ENCODE measurements at regions not wholly inside any gene's neighbourhood (a gene's known extent, or its start where the extent isn't known, plus 50 kb on each side); places are given as distances from the start of the nearest gene placed in this dataset.

DNA sequence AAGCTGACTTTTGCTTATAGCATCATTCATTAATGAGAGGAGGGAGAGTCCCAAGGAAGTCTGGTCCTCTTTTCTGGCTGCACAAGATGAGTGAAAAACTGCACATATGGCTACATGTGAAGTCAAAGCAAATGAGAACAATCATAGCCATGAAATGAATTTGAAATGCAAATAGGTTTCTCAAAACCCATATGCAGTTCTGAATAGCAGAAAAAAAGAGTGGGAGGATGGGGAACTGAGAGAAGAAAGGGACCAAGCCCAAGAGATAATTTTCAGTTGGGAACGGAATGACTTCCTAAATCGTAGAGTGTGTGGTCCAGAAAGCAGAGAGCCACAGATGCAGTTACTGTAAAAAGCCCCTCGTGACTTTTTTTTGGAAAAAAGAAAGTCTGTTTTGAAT, 66.3 kb downstream of the GTPBP8 start:
- DNase-seq = no peak
- Histone ChIP-seq H3K9me3 (no peaks in the 10 kb centered on the region), H3K4me3 (no peak overlapping the region), H3K36me3 (no peaks in the 10 kb centered on the region), H3K27ac (no peak overlapping the region), H3K27me3 (no peaks in the 10 kb centered on the region), H3K4me1 (peaks cover 0 to 30% (median 20%) of the 10 kb centered on the region in 4 donors)
- WGBS, 2 donors = 70 to 76% methylated on average over 3 of the region's 3 CpGs
- TF ChIP-seq, protein P1, sequence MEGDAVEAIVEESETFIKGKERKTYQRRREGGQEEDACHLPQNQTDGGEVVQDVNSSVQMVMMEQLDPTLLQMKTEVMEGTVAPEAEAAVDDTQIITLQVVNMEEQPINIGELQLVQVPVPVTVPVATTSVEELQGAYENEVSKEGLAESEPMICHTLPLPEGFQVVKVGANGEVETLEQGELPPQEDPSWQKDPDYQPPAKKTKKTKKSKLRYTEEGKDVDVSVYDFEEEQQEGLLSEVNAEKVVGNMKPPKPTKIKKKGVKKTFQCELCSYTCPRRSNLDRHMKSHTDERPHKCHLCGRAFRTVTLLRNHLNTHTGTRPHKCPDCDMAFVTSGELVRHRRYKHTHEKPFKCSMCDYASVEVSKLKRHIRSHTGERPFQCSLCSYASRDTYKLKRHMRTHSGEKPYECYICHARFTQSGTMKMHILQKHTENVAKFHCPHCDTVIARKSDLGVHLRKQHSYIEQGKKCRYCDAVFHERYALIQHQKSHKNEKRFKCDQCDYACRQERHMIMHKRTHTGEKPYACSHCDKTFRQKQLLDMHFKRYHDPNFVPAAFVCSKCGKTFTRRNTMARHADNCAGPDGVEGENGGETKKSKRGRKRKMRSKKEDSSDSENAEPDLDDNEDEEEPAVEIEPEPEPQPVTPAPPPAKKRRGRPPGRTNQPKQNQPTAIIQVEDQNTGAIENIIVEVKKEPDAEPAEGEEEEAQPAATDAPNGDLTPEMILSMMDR (IDR thresholded peaks at IDR 0.05) = no peak
- TF ChIP-seq POLR2AphosphoS5 (IDR thresholded peaks at IDR 0.05) (no peak), EP300 (IDR thresholded peaks at IDR 0.05) (no peak), POLR2A (IDR thresholded peaks at IDR 0.05) (no peak)
- no peak for ATAC-seq (ENCODE audit: low FRiP score in 2 of 2)

DNA sequence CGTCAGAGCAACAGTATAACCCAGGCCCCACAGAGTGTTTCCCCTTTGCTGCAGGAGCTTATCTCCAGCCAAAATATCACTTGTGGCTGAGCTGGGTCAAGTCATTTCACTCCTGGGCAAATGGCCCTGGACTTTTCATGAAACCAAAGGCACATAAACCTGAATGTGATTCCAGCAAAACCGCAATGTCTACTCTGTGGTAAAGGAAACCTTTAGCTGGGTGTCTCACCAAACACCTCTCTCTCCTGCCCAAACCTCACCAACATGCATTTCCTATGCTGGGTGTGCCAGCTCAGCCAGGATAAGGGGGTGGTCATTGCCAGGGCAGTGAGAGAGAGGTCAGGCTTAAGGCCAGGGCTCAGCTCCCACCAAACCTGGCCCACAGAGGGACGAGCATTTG, 67.4 kb downstream of the GTPBP8 start:
- 91 to 95% methylated on average over 3 of the region's 3 CpGs for WGBS, 2 donors
- TF ChIP-seq POLR2A (IDR thresholded peaks at IDR 0.05) (no peak), EP300 (IDR thresholded peaks at IDR 0.05) (no peak), POLR2AphosphoS5 (IDR thresholded peaks at IDR 0.05) (no peak)
- TF ChIP-seq, protein P1 (IDR thresholded peaks at IDR 0.05) = no peak
- DNase-seq = no peak
- Histone ChIP-seq H3K4me3 (no peak overlapping the region), H3K4me1 (peaks cover 0 to 26% (median 15%) of the 10 kb centered on the region in 4 donors), H3K27me3 (no peaks in the 10 kb centered on the region), H3K9me3 (no peaks in the 10 kb centered on the region), H3K27ac (no peak overlapping the region), H3K36me3 (no peaks in the 10 kb centered on the region)
- ATAC-seq (ENCODE audit: low FRiP score in 2 of 2) = no peak

DNA sequence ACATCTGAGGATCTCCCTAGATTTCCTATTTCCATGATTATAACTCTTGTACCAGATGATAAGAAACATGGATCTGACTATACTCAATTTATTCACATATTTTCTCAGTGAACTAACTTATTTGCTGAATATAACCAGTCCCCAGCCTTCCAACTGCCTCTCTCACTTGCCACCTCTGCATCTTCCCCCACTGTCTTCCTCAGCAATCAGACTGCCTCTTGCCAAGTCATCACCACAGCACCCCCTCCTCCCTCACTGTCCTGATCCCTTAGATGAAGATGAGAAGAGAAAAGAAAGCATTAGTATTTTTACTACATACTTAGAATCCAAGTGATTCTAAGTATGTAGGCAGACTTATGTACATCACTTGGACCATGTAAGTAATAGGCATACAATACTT, 71.9 kb downstream of the GTPBP8 start:
- DNase-seq = no peak
- Histone ChIP-seq H3K36me3 (no peaks in the 10 kb centered on the region), H3K9me3 (no peaks in the 10 kb centered on the region), H3K4me1 (no peaks in the 10 kb centered on the region), H3K27me3 (no peaks in the 10 kb centered on the region), H3K27ac (no peak overlapping the region), H3K4me3 (no peak overlapping the region)
- TF ChIP-seq POLR2AphosphoS5 (IDR thresholded peaks at IDR 0.05) (no peak), POLR2A (IDR thresholded peaks at IDR 0.05) (no peak), EP300 (IDR thresholded peaks at IDR 0.05) (no peak)
- TF ChIP-seq, protein P1 (IDR thresholded peaks at IDR 0.05) = no peak
- no peak for ATAC-seq (ENCODE audit: low FRiP score in 2 of 2)

DNA sequence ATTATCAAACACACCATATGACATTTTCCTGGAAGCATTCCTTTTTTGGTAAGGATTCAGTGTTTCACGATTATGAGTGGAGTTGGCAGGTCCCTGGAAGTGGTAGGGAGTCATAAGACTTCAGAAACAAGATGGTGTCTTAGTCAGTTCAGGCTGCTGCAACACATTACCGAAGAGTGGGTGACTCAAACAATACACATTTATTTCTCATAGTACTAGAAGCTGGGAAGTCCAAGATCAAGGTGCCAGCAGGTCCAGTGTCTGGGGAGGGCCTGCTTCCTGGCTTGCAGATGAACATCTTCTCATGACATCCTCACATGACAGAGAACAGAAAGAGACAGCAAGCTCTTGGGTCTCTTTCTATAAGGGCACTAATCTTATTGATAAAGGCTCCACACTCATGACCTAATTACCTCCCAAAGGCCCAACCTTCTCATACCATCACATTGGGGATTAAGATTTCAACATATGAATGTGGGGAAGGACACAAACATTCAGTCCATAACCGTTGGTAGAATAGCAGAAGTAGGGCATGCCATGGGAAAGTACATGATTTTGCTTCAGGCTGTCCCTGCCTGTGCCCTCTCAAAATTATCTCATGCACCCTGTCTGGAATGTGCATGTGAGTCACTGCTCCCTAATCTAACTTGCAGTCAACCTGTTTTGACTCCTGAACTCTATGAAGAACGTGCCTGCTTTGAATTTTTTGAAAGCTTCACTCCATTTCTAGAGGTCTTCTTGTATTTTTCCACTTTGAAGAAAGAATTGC, 72.5 kb downstream of the GTPBP8 start:
- no peaks in the 10 kb centered on the region for H3K4me1 ChIP-seq
- no peak for DNase-seq
- H3K9me3 ChIP-seq = no peaks in the 10 kb centered on the region
- H3K4me3 ChIP-seq = no peak overlapping the region
- no peaks in the 10 kb centered on the region for H3K27me3 ChIP-seq
- TF ChIP-seq POLR2AphosphoS5 (IDR thresholded peaks at IDR 0.05) = no peak
- TF ChIP-seq EP300 (IDR thresholded peaks at IDR 0.05) = no peak
- no peak for TF ChIP-seq POLR2A (IDR thresholded peaks at IDR 0.05)
- TF ChIP-seq, protein P1 (IDR thresholded peaks at IDR 0.05) = no peak
- H3K27ac ChIP-seq = no peak overlapping the region
- ATAC-seq (ENCODE audit: low FRiP score in 2 of 2) = no peak
- no peaks in the 10 kb centered on the region for H3K36me3 ChIP-seq
- 66 to 83% methylated on average over 4 of the region's 4 CpGs for WGBS, 2 donors

DNA sequence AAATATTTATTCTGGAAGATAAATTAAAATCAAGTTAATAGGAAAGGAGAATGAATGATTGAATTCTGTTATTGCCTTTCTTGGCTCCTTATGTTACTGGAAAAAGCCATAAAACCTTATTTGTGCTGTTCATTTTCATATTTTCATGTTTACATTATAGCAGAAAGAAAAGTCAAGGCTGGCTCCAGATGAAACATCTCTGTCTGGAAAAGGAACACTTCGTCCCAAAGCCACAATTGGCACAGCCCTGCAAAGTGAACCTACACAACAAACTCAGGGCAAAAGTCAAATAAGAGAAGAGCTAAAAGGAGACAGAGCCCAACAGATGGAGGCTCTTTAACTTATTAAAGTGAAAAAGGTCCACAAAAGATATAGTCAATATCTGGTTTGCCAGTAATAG, 73.4 kb downstream of the GTPBP8 start:
- ATAC-seq (ENCODE audit: low FRiP score in 2 of 2) (no peak), DNase-seq (no peak)
- H3K9me3 ChIP-seq = no peaks in the 10 kb centered on the region
- WGBS, 2 donors = 59 to 90% methylated on average over 1 of the region's 1 CpG
- H3K27ac ChIP-seq = no peak overlapping the region
- no peak overlapping the region for H3K4me3 ChIP-seq
- H3K4me1 ChIP-seq = no peaks in the 10 kb centered on the region
- TF ChIP-seq, protein P1 (IDR thresholded peaks at IDR 0.05) = no peak
- no peak for TF ChIP-seq POLR2AphosphoS5 (IDR thresholded peaks at IDR 0.05)
- no peak for TF ChIP-seq POLR2A (IDR thresholded peaks at IDR 0.05)
- TF ChIP-seq EP300 (IDR thresholded peaks at IDR 0.05) = no peak
- H3K36me3 ChIP-seq = no peaks in the 10 kb centered on the region
- no peaks in the 10 kb centered on the region for H3K27me3 ChIP-seq

All from upper lobe of left lung (tissue), 6 donors.